Left lung (tissue), 4 donors: ENCODE measurements at regions not wholly inside any gene's neighbourhood (a gene's known extent, or its start where the extent isn't known, plus 50 kb on each side); places are given as distances from the start of the nearest gene placed in this dataset.

Experiments
- ATAC-seq: fragments of 200-7000 bp; cut with Tn5 transposase; one replicate; pipeline ENCODE4 v1.9.1; 2020; ENCODE audit warnings: moderate library complexity
- DNase-seq, 4 donors: peaks; one replicate each; pipeline ENCODE4 v3.0.0-alpha.2; 2013 to 2020
- H3K27ac ChIP-seq, 2 donors: fragments of 200-600 bp; sonication (generic) in 1 of 2; one replicate each; pipeline versions ENCODE4 v1.5.0 to v1.8.0; 2020 to 2021
- H3K27me3 ChIP-seq, 2 donors: fragments of 200-600 bp; sonication (generic) in 1 of 2; one replicate each; pipeline versions ENCODE4 v1.5.0 to v1.8.0; 2020 to 2021
- H3K36me3 ChIP-seq, 2 donors: fragments of 200-600 bp; sonication (generic) in 1 of 2; one replicate each; pipeline versions ENCODE4 v1.5.0 to v1.8.0; 2020 to 2021
- H3K4me1 ChIP-seq, 2 donors: fragments of 200-600 bp; one replicate each; pipeline ENCODE4 v1.8.0; 2021
- H3K4me3 ChIP-seq, 2 donors: fragments of 200-600 bp; sonication (generic) in 1 of 2; one replicate each; pipeline versions ENCODE4 v1.5.0 to v1.8.0; 2020 to 2021; ENCODE audit warnings: mild to moderate bottlenecking in 1 of 2
- H3K9me3 ChIP-seq, 2 donors: fragments of 200-600 bp; sonication (generic) in 1 of 2; one replicate each; pipeline versions ENCODE4 v1.5.0 to v1.8.0; 2020 to 2021
- CTCF ChIP-seq, 2 donors: fragments of 200-600 bp; sonication (generic) in 1 of 2; IDR thresholded peaks; one replicate each; pipeline versions ENCODE4 v1.5.0 to v1.8.0; 2021; ENCODE audit warnings: antibody characterized with exemption in 2 of 2
- intact Hi-C, 2 donors: fragments of 100-400 bp; cut with DNase I; formaldehyde crosslinking; loops; one replicate each; pipeline versions ENCODE4 v1.11.2 to v1.14.2; 2022
- donor health status: DM: no; HTN: yes; CAD: no.
- donor health status: DM: no; HTN: no; CAD: no.

GRCh38 chr7:22601408-22601807 is 101.4 kb upstream of the STEAP1B start:
- Histone ChIP-seq H3K27ac (peak overlapping the region in 1 of 2 donors; percentile 24), H3K36me3 (no peaks in the 10 kb centered on the region), H3K9me3 (no peaks in the 10 kb centered on the region), H3K27me3 (no peaks in the 10 kb centered on the region), H3K4me3 (no peak overlapping the region), H3K4me1 (peaks cover 5 to 21% of the 10 kb centered on the region in 2 donors)
- DNase-seq (no peak), ATAC-seq (no peak)
- TF ChIP-seq CTCF (IDR thresholded peaks at IDR 0.05): no peak
- intact Hi-C loops: no loop called here

GRCh38 chr7:22601003-22601402 is 101.0 kb upstream of the STEAP1B start:
- H3K4me1 ChIP-seq: peaks cover 5 to 21% of the 10 kb centered on the region in 2 donors
- DNase-seq (no peak), ATAC-seq (peak; percentile 23)
- TF ChIP-seq CTCF (IDR thresholded peaks at IDR 0.05): no peak
- no peaks in the 10 kb centered on the region for H3K9me3 ChIP-seq
- H3K27me3 ChIP-seq: no peaks in the 10 kb centered on the region
- no peaks in the 10 kb centered on the region for H3K36me3 ChIP-seq
- H3K4me3 ChIP-seq: no peak overlapping the region
- intact Hi-C loops: no loop called here
- H3K27ac ChIP-seq: peak overlapping the region in 1 of 2 donors; percentile 24

- intact Hi-C loops: no loop called here
- no peak overlapping the region for H3K4me3 ChIP-seq
- H3K27me3 ChIP-seq: no peaks in the 10 kb centered on the region
- TF ChIP-seq CTCF (IDR thresholded peaks at IDR 0.05): no peak
- DNase-seq: no peak
- peaks cover 5 to 21% of the 10 kb centered on the region in 2 donors for H3K4me1 ChIP-seq
- no peaks in the 10 kb centered on the region for H3K9me3 ChIP-seq
- H3K36me3 ChIP-seq: no peaks in the 10 kb centered on the region
- no peak overlapping the region for H3K27ac ChIP-seq
- no peak for ATAC-seq
These were observed 98.4 kb upstream of the STEAP1B start for GRCh38 chr7:22598318-22598920.

GRCh38 chr7:22597844-22598243 is 97.9 kb upstream of the STEAP1B start:
- TF ChIP-seq CTCF (IDR thresholded peaks at IDR 0.05): no peak
- ATAC-seq (no peak), DNase-seq (no peak)
- Histone ChIP-seq H3K27ac (no peak overlapping the region), H3K27me3 (no peaks in the 10 kb centered on the region), H3K4me3 (no peak overlapping the region), H3K9me3 (no peaks in the 10 kb centered on the region), H3K36me3 (no peaks in the 10 kb centered on the region), H3K4me1 (peaks cover 5 to 21% of the 10 kb centered on the region in 2 donors)
- intact Hi-C loops: no loop called here

- no peaks in the 10 kb centered on the region for H3K36me3 ChIP-seq
- H3K9me3 ChIP-seq: no peaks in the 10 kb centered on the region
- ATAC-seq (no peak), DNase-seq (no peak)
- H3K4me1 ChIP-seq: peaks cover 3 to 15% of the 10 kb centered on the region in 2 donors
- intact Hi-C loops: no loop called here
- no peak overlapping the region for H3K4me3 ChIP-seq
- no peak for TF ChIP-seq CTCF (IDR thresholded peaks at IDR 0.05)
- no peak overlapping the region for H3K27ac ChIP-seq
- H3K27me3 ChIP-seq: no peaks in the 10 kb centered on the region
These were observed 96.9 kb upstream of the STEAP1B start for GRCh38 chr7:22596763-22597400.
